Liver (tissue), 8 donors: ENCODE measurements at regions not wholly inside any gene's neighbourhood (a gene's known extent, or its start where the extent isn't known, plus 50 kb on each side); places are given as distances from the start of the nearest gene placed in this dataset.
"Not testable (repeated sequence)": the region's sequence is repeated elsewhere in the genome, so short reads cannot be mapped to it uniquely, and the experiment has no call there.

Experiments
- DNase-seq: peaks from one replicate; pipeline ENCODE4 v3.0.0-alpha.2; 2017; ENCODE audit warnings: low spot score
- H3K27ac ChIP-seq, 2 donors: one replicate each; pipeline ENCODE4 v1.7.0; 2013; ENCODE audit warnings: inconsistent platforms in 2 of 2, low read length in 2 of 2, control low read depth in 1 of 2, low read depth in 1 of 2, mild to moderate bottlenecking in 1 of 2
- H3K27me3 ChIP-seq, 4 donors: one replicate each; pipeline versions ENCODE4 v1.6.1 to v1.7.0; 2013; ENCODE audit warnings: low read length in 3 of 4, inconsistent platforms in 1 of 4, mild to moderate bottlenecking in 1 of 4, moderate library complexity in 1 of 4; ENCODE audit not compliant: control insufficient read depth in 4 of 4, insufficient read depth in 4 of 4
- H3K36me3 ChIP-seq, 4 donors: one replicate each; pipeline versions ENCODE4 v1.6.1 to v1.7.0; 2013; ENCODE audit warnings: low read length in 3 of 4, mild to moderate bottlenecking in 3 of 4, low read depth in 1 of 4, moderate library complexity in 1 of 4; ENCODE audit not compliant: control insufficient read depth in 4 of 4, insufficient read depth in 3 of 4
- H3K4me1 ChIP-seq, 4 donors: one replicate each; pipeline versions ENCODE4 v1.6.1 to v1.7.0; 2013; ENCODE audit warnings: low read length in 3 of 4, mild to moderate bottlenecking in 3 of 4, moderate library complexity in 1 of 4; ENCODE audit not compliant: control insufficient read depth in 4 of 4, insufficient read depth in 4 of 4
- H3K4me3 ChIP-seq, 3 donors: one replicate each; pipeline versions ENCODE4 v1.6.1 to v1.7.0; 2013; ENCODE audit warnings: low read length in 3 of 3, control low read depth in 1 of 3, low read depth in 1 of 3, mild to moderate bottlenecking in 1 of 3
- H3K9ac ChIP-seq, 2 donors: one replicate each; pipeline ENCODE4 v1.7.0; 2013; ENCODE audit warnings: low read length in 2 of 2, mild to moderate bottlenecking in 2 of 2, moderate library complexity in 2 of 2, control low read depth in 1 of 2, low read depth in 1 of 2
- H3K9me3 ChIP-seq, 4 donors: one replicate each; pipeline versions ENCODE4 v1.6.1 to v1.7.0; 2013; ENCODE audit warnings: low read length in 3 of 4; ENCODE audit not compliant: control insufficient read depth in 4 of 4
- ATF3 ChIP-seq: IDR thresholded peaks from 2 replicates; pipeline ENCODE4 v1.6.1; 2016; ENCODE audit warnings: antibody characterized with exemption
- CTCF ChIP-seq: fragments of 150-350 bp; IDR thresholded peaks from 2 replicates; pipeline ENCODE4 v1.5.1; 2017; ENCODE audit warnings: improper control_type of control experiment, low read depth, low read length; ENCODE audit not compliant: missing input control
- FOXA2 ChIP-seq: IDR thresholded peaks from 2 replicates; pipeline ENCODE4 v1.6.1; 2016; ENCODE audit warnings: antibody characterized with exemption
- GABPA ChIP-seq, 2 donors: IDR thresholded peaks in 1 of 2; conservative IDR thresholded peaks in 1 of 2; 2 replicates each; pipeline ENCODE4 v1.6.1; 2016; ENCODE audit warnings: antibody characterized with exemption in 2 of 2, mild to moderate bottlenecking in 1 of 2, moderate library complexity in 1 of 2
- HNF4A ChIP-seq, 2 donors: conservative IDR thresholded peaks; 2 replicates each; pipeline ENCODE4 v1.6.1; 2016; ENCODE audit warnings: antibody characterized with exemption in 2 of 2, mild to moderate bottlenecking in 2 of 2
- HNF4G ChIP-seq: IDR thresholded peaks from 2 replicates; pipeline ENCODE4 v1.6.1; 2016; ENCODE audit warnings: antibody characterized with exemption
- JUND ChIP-seq, 2 donors: IDR thresholded peaks; 2 replicates each; pipeline ENCODE4 v1.6.1; 2016; ENCODE audit warnings: antibody characterized with exemption in 2 of 2
- NR2F2 ChIP-seq: IDR thresholded peaks from 2 replicates; pipeline ENCODE4 v1.6.1; 2016; ENCODE audit warnings: antibody characterized with exemption
- RAD21 ChIP-seq, 2 donors: IDR thresholded peaks; 2 replicates each; pipeline ENCODE4 v1.6.1; 2016; ENCODE audit warnings: antibody characterized with exemption in 2 of 2, mild to moderate bottlenecking in 2 of 2
- RXRA ChIP-seq, 2 donors: IDR thresholded peaks; 2 replicates each; pipeline ENCODE4 v1.6.1; 2017 to 2018; ENCODE audit warnings: antibody characterized with exemption in 2 of 2, mild to moderate bottlenecking in 1 of 2
- SP1 ChIP-seq: IDR thresholded peaks from 2 replicates; pipeline ENCODE4 v1.6.1; 2018; ENCODE audit warnings: antibody characterized with exemption, mild to moderate bottlenecking
- TAF1 ChIP-seq: conservative IDR thresholded peaks from 2 replicates; pipeline ENCODE4 v1.6.1; 2016; ENCODE audit warnings: antibody characterized with exemption, mild to moderate bottlenecking
- YY1 ChIP-seq: IDR thresholded peaks from 2 replicates; pipeline ENCODE4 v1.6.1; 2016; ENCODE audit warnings: antibody characterized with exemption, mild to moderate bottlenecking
- ZBTB33 ChIP-seq: IDR thresholded peaks from 2 replicates; pipeline ENCODE4 v1.6.1; 2016; ENCODE audit warnings: antibody characterized with exemption
- WGBS: extraction: QIAGEN DNeasy Blood & Tissue Kit; methylation state at CpG from one replicate; pipeline ENCODE4 v1.1.7; 2013; 5-methylcytosine and 5-hydroxymethylcytosine counted together
- donor health status: healthy.
- donor health status: healthy.
- donor health status: healthy.
- donor health status: healthy.
- donor health status: healthy.

- Histone ChIP-seq H3K9me3 (no peaks in the 10 kb centered on the region), H3K27ac (no peak overlapping the region), H3K27me3 (no peaks in the 10 kb centered on the region), H3K36me3 (peaks cover 0 to 10% (median 0%) of the 10 kb centered on the region in 4 donors), H3K4me3 (no peak overlapping the region), H3K4me1 (no peaks in the 10 kb centered on the region), H3K9ac (no peak overlapping the region)
- WGBS: 16% methylated on average over 3 of the region's 3 CpGs
- peak; percentile 79 for DNase-seq
- TF ChIP-seq RAD21 (IDR thresholded peaks at IDR 0.05) (peak; percentile 95 to 97), NR2F2 (no peak), SP1 (no peak), FOXA2 (no peak), CTCF (peak; percentile 97)
Measured at GRCh38 chr17:45640141-45640850, 143.8 kb upstream of the CRHR1 start.

- Histone ChIP-seq H3K36me3 (peaks cover 0 to 5% (median 0%) of the 10 kb centered on the region in 4 donors), H3K27ac (no peak overlapping the region), H3K9ac (no peak overlapping the region), H3K27me3 (peaks cover 0 to 4% (median 2%) of the 10 kb centered on the region in 4 donors), H3K4me3 (no peak overlapping the region), H3K4me1 (no peaks in the 10 kb centered on the region), H3K9me3 (no peaks in the 10 kb centered on the region)
- 81% methylated on average over 5 of the region's 5 CpGs for WGBS
- DNase-seq: no peak
- TF ChIP-seq HNF4A (conservative IDR thresholded peaks at IDR 0.05) (no peak), HNF4G (no peak), TAF1 (no peak), GABPA (IDR thresholded peaks at IDR 0.05 in 1 of 2, conservative IDR thresholded peaks at IDR 0.05 in 1 of 2) (no peak)
Measured at GRCh38 chr17:45641541-45641940, 142.6 kb upstream of the CRHR1 start.

- Histone ChIP-seq H3K4me1 (peaks cover 0 to 2% (median 0%) of the 10 kb centered on the region in 4 donors), H3K27ac (no peak overlapping the region), H3K9me3 (no peaks in the 10 kb centered on the region), H3K36me3 (peaks cover 0 to 3% (median 0%) of the 10 kb centered on the region in 4 donors), H3K4me3 (no peak overlapping the region), H3K27me3 (peaks cover 0 to 4% (median 2%) of the 10 kb centered on the region in 4 donors), H3K9ac (no peak overlapping the region)
- WGBS: 92% methylated on average over 10 of the region's 10 CpGs
- TF ChIP-seq ZBTB33 (no peak), JUND (IDR thresholded peaks at IDR 0.05) (no peak), HNF4A (conservative IDR thresholded peaks at IDR 0.05) (no peak), TAF1 (no peak), NR2F2 (no peak), ATF3 (no peak), RXRA (IDR thresholded peaks at IDR 0.05) (no peak), HNF4G (no peak), YY1 (no peak), GABPA (IDR thresholded peaks at IDR 0.05 in 1 of 2, conservative IDR thresholded peaks at IDR 0.05 in 1 of 2) (no peak), FOXA2 (no peak), CTCF (no peak), RAD21 (IDR thresholded peaks at IDR 0.05) (no peak)
- DNase-seq: no peak
Measured at GRCh38 chr17:45643591-45643990, 140.5 kb upstream of the CRHR1 start.

GRCh38 chr17:45644637-45645036 lies 139.5 kb upstream of the CRHR1 start:
- H3K9ac ChIP-seq, H3K9me3 ChIP-seq, H3K4me3 ChIP-seq, H3K36me3 ChIP-seq, H3K27me3 ChIP-seq, DNase-seq, H3K4me1 ChIP-seq, H3K27ac ChIP-seq: not testable (repeated sequence)
- 89% methylated on average over 1 of the region's 1 CpG for WGBS
